Tibial nerve (tissue), 4 donors: ENCODE measurements at regions not wholly inside any gene's neighbourhood (a gene's known extent, or its start where the extent isn't known, plus 50 kb on each side); places are given as distances from the start of the nearest gene placed in this dataset.
"Not testable (repeated sequence)": the region's sequence is repeated elsewhere in the genome, so short reads cannot be mapped to it uniquely, and the experiment has no call there.

Source experiments
- DNase-seq, 2 donors: peaks; one replicate each; pipeline ENCODE4 v3.0.0-alpha.2; 2019; ENCODE audit warnings: low spot score in 2 of 2
- H3K27ac ChIP-seq, 4 donors: fragments of 200-600 bp; sonication (generic) in 3 of 4; one replicate each; pipeline ENCODE4 v1.5.1; 2017 to 2019; ENCODE audit warnings: mild to moderate bottlenecking in 1 of 4
- H3K27me3 ChIP-seq, 2 donors: fragments of 200-600 bp; sonication (generic) in 1 of 2; one replicate each; pipeline versions ENCODE4 v1.5.1 to v1.6.0; 2017 to 2019
- H3K36me3 ChIP-seq, 3 donors: fragments of 200-600 bp; sonication (generic); one replicate each; pipeline ENCODE4 v1.5.1; 2018 to 2019
- H3K4me1 ChIP-seq, 4 donors: fragments of 200-600 bp; sonication (generic) in 3 of 4; one replicate each; pipeline ENCODE4 v1.5.1; 2017 to 2019
- H3K4me3 ChIP-seq, 4 donors: fragments of 200-600 bp; sonication (generic) in 3 of 4; one replicate each; pipeline ENCODE4 v1.5.1; 2017 to 2019; ENCODE audit warnings: mild to moderate bottlenecking in 1 of 4, moderate library complexity in 1 of 4
- H3K9me3 ChIP-seq, 4 donors: fragments of 200-600 bp; sonication (generic) in 3 of 4; one replicate each; pipeline ENCODE4 v1.5.1; 2017 to 2019
- CTCF ChIP-seq, 5 experiments: fragments of 200-600 bp in 3 of 5; fragments of 450-650 bp in 2 of 5; sonication (generic) in 3 of 5; IDR thresholded peaks; one replicate each; pipeline ENCODE4 v1.5.1; 2016 to 2019; ENCODE audit warnings: antibody characterized with exemption in 5 of 5, mild to moderate bottlenecking in 3 of 5, moderate library complexity in 2 of 5
- EP300 ChIP-seq, 2 donors: sonication (generic); formaldehyde crosslinking; IDR thresholded peaks; one replicate each; pipeline ENCODE4 v1.6.1; 2017; ENCODE audit warnings: antibody characterized with exemption in 2 of 2, mild to moderate bottlenecking in 1 of 2
- POLR2A ChIP-seq, 2 donors: fragments of 450-650 bp; IDR thresholded peaks; one replicate each; pipeline ENCODE4 v1.6.1; 2017; ENCODE audit warnings: antibody characterized with exemption in 2 of 2, mild to moderate bottlenecking in 2 of 2, moderate library complexity in 2 of 2
- WGBS, 2 donors: methylation state at CpG; one replicate each; pipeline ENCODE4 v1.1.5; 2018; 5-methylcytosine and 5-hydroxymethylcytosine counted together

DNA sequence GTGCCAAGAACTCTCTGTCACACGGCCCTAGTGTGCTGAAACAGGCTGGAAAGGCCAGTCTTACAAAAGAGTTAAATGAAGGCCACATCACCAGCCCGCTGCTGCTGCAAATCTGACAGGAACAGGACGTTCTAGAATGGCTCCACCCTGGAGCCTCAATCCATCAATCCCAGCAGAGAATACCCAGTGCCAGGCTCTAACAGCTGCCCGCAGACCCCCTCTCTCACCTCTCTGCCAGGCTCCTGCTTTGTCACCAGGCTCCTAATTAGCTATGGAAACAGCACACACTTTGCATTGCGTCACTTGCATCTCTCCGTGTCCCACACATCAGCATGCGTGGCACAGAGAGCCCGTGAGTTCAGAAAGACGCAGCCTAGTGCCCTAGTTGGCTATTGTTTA is 314.1 kb downstream of the FOXO1 start:
- DNase-seq = peak; percentile 28 to 47
- WGBS, 2 donors = 43 to 59% methylated on average over 9 of the region's 9 CpGs
- Histone ChIP-seq H3K4me3 (no peak overlapping the region), H3K27me3 (no peaks in the 10 kb centered on the region), H3K27ac (peak overlapping the region; percentile 69 to 92 (median 80)), H3K36me3 (no peaks in the 10 kb centered on the region), H3K4me1 (peaks cover 0 to 33% (median 14%) of the 10 kb centered on the region in 4 donors), H3K9me3 (no peaks in the 10 kb centered on the region)
- TF ChIP-seq EP300 (IDR thresholded peaks at IDR 0.05) (peak; percentile 82 to 92), POLR2A (IDR thresholded peaks at IDR 0.05) (no peak)

DNA sequence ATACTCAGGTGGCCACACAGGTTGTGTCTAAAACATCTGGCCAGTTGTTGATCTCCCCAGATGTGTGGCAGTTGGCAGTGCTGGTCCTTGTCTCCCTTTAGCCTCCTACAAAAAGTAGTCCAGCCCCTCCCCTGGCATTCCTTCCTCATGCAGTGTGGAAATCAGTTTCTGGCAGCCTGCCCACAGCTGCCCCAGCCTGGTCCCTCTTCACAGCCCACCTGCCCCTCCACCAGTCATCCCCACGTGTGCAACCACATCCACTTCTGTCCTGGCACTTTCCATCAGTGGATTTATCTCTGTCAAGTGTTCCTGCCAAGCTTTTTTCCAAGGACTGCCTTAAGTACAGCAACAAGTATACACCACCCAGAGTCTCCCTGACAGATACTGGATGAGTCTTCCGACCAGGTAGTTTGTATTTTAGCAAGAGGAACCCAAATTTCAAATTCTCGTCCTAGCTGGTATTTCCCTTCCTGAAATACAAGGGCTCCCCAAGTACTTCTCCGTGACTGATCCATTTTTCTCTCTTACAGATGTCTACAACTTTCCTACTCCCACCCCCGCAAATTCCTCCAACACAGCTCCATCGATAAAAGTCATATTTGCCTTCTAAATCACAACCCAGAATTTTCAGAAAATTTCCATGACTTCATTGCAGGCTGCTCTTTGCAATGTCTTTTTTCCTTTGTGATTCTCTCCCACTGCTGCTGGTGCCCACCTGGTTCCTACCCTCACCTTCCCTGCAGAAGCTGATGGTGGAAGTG is 313.5 kb downstream of the FOXO1 start:
- WGBS, 2 donors = 52 to 61% methylated on average over 6 of the region's 6 CpGs
- no peaks in the 10 kb centered on the region for H3K9me3 ChIP-seq
- H3K4me3 ChIP-seq = no peak overlapping the region
- H3K27ac ChIP-seq = peak overlapping the region; percentile 69 to 92 (median 80)
- peak in 1 of 2 donors; percentile 21 for DNase-seq
- H3K27me3 ChIP-seq = no peaks in the 10 kb centered on the region
- H3K36me3 ChIP-seq = no peaks in the 10 kb centered on the region
- TF ChIP-seq POLR2A (IDR thresholded peaks at IDR 0.05) (no peak), CTCF (IDR thresholded peaks at IDR 0.05) (no peak), EP300 (IDR thresholded peaks at IDR 0.05) (no peak)
- H3K4me1 ChIP-seq = peaks cover 0 to 33% (median 14%) of the 10 kb centered on the region in 4 donors

GRCh38 chr13:40355126-40355724 is 311.2 kb downstream of the FOXO1 start:
- H3K9me3 ChIP-seq = no peaks in the 10 kb centered on the region
- H3K4me1 ChIP-seq = peaks cover 0 to 29% (median 14%) of the 10 kb centered on the region in 4 donors
- no peak for DNase-seq
- TF ChIP-seq CTCF (IDR thresholded peaks at IDR 0.05) (no peak), POLR2A (IDR thresholded peaks at IDR 0.05) (no peak), EP300 (IDR thresholded peaks at IDR 0.05) (no peak)
- H3K27me3 ChIP-seq = no peaks in the 10 kb centered on the region
- WGBS, 2 donors = 92 to 94% methylated on average over 6 of the region's 6 CpGs
- H3K27ac ChIP-seq = no peak overlapping the region
- no peak overlapping the region for H3K4me3 ChIP-seq
- H3K36me3 ChIP-seq = no peaks in the 10 kb centered on the region

DNA sequence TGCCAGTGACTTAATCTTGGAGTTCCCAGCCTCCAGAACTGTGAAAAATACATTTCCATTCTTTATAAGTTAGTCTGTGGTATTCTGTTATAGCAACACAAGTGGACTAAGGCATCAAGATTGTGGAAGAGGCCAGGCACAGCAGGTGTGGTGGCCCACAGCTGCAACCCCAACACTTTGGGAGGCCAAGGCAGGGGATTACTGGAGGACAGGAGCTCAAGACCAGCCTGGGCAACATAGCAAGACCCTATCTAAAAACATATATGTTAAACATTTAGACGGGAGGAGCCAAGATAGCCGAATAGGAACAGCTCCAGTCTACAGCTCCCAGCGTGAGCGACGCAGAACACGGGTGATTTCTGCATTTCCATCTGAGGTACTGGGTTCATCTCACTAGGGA is 310.4 kb downstream of the FOXO1 start:
- no peaks in the 10 kb centered on the region for H3K9me3 ChIP-seq
- H3K4me1 ChIP-seq = peaks cover 0 to 25% (median 14%) of the 10 kb centered on the region in 4 donors
- no peak overlapping the region for H3K27ac ChIP-seq
- no peaks in the 10 kb centered on the region for H3K36me3 ChIP-seq
- TF ChIP-seq POLR2A (IDR thresholded peaks at IDR 0.05) (no peak), EP300 (IDR thresholded peaks at IDR 0.05) (no peak), CTCF (IDR thresholded peaks at IDR 0.05) (no peak)
- no peak overlapping the region for H3K4me3 ChIP-seq
- DNase-seq = no peak
- no peaks in the 10 kb centered on the region for H3K27me3 ChIP-seq
- WGBS, 2 donors = 93 to 96% methylated on average over 6 of the region's 6 CpGs

DNA sequence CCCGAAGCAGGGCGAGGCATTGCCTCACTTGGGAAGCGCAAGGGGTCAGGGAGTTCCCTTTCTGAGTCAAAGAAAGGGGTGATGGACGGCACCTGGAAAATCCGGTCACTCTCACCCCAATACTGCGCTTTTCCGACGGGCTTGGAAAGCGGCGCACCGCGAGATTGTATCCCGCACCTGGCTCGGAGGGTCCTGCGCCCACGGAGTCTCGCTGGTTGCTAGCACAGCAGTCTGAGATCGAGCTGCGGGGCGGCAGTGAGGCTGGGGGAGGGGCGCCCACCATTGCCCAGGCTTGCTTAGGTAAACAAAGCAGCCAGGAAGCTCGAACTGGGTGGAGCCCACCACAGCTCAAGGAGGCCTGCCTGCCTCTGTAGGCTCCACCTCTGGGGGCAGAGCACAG is 310.0 kb downstream of the FOXO1 start:
- H3K36me3 ChIP-seq, H3K4me3 ChIP-seq, H3K9me3 ChIP-seq, H3K27me3 ChIP-seq, DNase-seq, H3K27ac ChIP-seq: not testable (repeated sequence)
- H3K4me1 ChIP-seq = peaks cover 0 to 21% (median 11%) of the 10 kb centered on the region in 4 donors
- 67 to 83% methylated on average over 5 to 8 of the region's 22 CpGs for WGBS, 2 donors

DNA sequence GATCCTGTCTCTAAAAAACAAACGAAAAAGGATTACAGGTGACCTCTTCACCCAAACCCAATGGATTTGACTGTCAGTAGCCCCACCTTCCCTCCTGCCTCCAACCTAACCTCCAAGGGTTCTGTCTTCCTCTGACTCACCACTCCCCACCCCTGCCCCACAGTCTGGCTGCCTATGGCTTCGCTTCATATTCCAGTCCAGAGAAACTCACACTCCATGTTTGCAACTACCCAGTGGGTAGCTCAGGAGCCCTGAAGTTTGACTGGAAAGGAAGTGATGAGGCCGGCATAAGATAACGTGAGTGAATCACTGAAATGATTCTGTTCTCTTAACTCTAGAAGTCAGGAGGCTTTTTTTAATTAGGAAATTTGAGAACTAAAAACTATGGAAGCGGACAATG is 303.9 kb downstream of the FOXO1 start:
- Histone ChIP-seq H3K27ac (no peak overlapping the region), H3K27me3 (no peaks in the 10 kb centered on the region), H3K4me1 (peaks cover 0 to 3% (median under 1%) of the 10 kb centered on the region in 4 donors), H3K9me3 (no peaks in the 10 kb centered on the region), H3K4me3 (no peak overlapping the region), H3K36me3 (no peaks in the 10 kb centered on the region)
- TF ChIP-seq CTCF (IDR thresholded peaks at IDR 0.05) = no peak
- no peak for TF ChIP-seq POLR2A (IDR thresholded peaks at IDR 0.05)
- TF ChIP-seq EP300 (IDR thresholded peaks at IDR 0.05) = no peak
- DNase-seq = no peak
- 93 to 96% methylated on average over 5 of the region's 5 CpGs for WGBS, 2 donors
